Calu3 (cell line): ENCODE measurements at regions not wholly inside any gene's neighbourhood (a gene's known extent, or its start where the extent isn't known, plus 50 kb on each side); places are given as distances from the start of the nearest gene placed in this dataset.

Experiments used
- BruUV-seq: library from RNA; stranded (reverse); fragments of 400-500 nt; replicated peaks from 2 replicates; lab custom pipeline; 2021; lab: Mats Ljungman, UMichigan
- CTCF ChIA-PET: fragments of 300-600 bp; sonication (Branson Sonifier 250); formaldehyde crosslinking; loops from one replicate; lab custom pipeline; 2022; ENCODE audit warnings: antibody characterized with exemption; lab: Charles Lee
- DNase-seq: peaks from one replicate; pipeline ENCODE4 v3.0.0; 2022
- H3K27ac Mint-ChIP-seq: one replicate; pipeline ENCODE4 v1.8.0; 2022; ENCODE audit warnings: mixed read lengths; ENCODE audit not compliant: unreplicated experiment
- H3K27me3 Mint-ChIP-seq: one replicate; pipeline ENCODE4 v1.8.0; 2022; ENCODE audit warnings: mixed read lengths; ENCODE audit not compliant: unreplicated experiment
- H3K36me3 Mint-ChIP-seq: one replicate; pipeline ENCODE4 v1.8.0; 2022; ENCODE audit warnings: mild to moderate bottlenecking, moderate library complexity, mixed read lengths; ENCODE audit not compliant: insufficient read depth, unreplicated experiment
- H3K4me1 Mint-ChIP-seq: one replicate; pipeline ENCODE4 v1.8.0; 2022; ENCODE audit warnings: mild to moderate bottlenecking, low read depth, mixed read lengths; ENCODE audit not compliant: unreplicated experiment
- H3K4me3 Mint-ChIP-seq: one replicate; pipeline ENCODE4 v1.8.0; 2022; ENCODE audit warnings: mild to moderate bottlenecking, low read depth, moderate library complexity, mixed read lengths; ENCODE audit not compliant: unreplicated experiment
- H3K9me3 Mint-ChIP-seq: one replicate; pipeline ENCODE4 v1.8.0; 2022; ENCODE audit warnings: low read depth, mixed read lengths; ENCODE audit not compliant: unreplicated experiment
- CTCF ChIP-seq: fragments of 200-600 bp; IDR thresholded peaks from one replicate; pipeline ENCODE4 v1.8.0; 2022; ENCODE audit warnings: antibody characterized with exemption; ENCODE audit not compliant: unreplicated experiment
- intact Hi-C: fragments of 100-400 bp; cut with micrococcal nuclease; formaldehyde crosslinking; loops from one replicate; pipeline ENCODE4 v1.10.0; 2022; ENCODE audit not compliant: unreplicated experiment

DNA sequence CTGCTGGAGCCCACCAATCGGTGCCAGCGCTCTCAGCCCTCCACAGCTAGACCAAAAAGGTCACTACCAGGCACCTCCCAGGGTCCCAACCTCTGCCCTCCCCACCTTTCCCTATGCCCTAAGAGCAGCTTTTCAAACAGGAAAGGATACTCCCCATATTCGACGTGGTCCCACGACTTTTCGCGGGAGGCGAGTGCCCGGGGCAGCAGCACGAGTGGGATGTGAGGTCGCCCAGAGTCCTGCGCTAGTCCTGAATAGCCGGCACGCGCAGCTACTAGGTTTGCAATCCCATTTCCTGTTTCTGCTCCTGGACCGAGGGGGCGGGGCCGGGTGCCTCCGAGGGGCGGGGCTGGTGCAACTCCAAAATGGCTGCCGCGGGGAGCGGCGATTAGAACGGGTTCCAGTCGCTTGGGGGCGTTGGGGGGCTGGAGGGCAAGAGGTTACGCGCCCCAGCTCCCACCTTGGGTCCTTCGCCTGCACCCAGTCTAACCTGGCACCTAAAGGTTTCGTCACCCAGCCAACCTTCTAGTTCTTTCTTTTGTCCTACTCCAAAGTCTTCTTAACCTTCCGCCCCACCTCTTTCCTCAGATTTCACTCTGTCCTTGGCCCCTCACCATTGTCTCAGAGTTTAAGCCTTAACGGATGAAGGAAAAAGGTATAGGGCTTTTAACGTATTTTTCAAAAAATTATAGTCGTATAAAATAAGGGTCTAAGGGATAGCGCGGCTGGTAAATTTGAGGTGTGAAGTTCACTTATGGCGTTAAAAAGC is 85.0 kb upstream of the TENT5D start:
- Mint-ChIP-seq H3K4me3 (no peak overlapping the region), H3K36me3 (no peaks in the 10 kb centered on the region), H3K4me1 (no peaks in the 10 kb centered on the region), H3K27ac (no peak overlapping the region), H3K27me3 (no peaks in the 10 kb centered on the region), H3K9me3 (peaks cover 4% of the 10 kb centered on the region)
- no peak for DNase-seq
- CTCF ChIA-PET: no interaction called here
- TF ChIP-seq CTCF: no peak
- BruUV-seq: no TSS peak
- intact Hi-C loops: no loop called here

DNA sequence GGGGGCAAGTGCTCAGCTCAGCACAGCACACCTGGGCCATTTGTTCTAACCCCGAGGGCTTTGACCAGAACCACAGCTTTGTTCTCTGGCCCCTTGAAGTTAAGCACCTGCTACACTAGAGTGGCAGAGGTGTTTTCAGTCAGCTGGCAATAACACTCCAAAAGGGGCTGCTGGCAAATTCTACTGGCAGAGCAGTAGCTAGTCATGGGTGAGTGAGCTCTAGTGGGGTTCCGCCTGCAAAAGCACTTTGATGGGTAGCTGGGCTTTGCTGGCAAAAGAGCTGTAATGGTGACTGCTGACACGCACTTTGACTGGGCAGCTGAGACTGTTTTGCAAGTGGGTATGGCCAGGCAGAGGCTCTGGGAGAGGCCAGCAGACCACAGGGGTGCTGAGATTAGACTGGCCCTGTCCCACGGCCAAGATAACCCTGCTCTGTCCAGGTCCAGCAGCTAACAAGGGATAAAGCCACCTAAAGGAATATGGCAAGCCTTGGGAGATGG is 65.2 kb upstream of the TENT5D start:
- Mint-ChIP-seq H3K4me1 (no peaks in the 10 kb centered on the region), H3K27me3 (no peaks in the 10 kb centered on the region), H3K9me3 (peaks cover 11% of the 10 kb centered on the region), H3K27ac (no peak overlapping the region), H3K4me3 (no peak overlapping the region), H3K36me3 (no peaks in the 10 kb centered on the region)
- intact Hi-C loops: no loop called here
- DNase-seq: no peak
- no TSS peak for BruUV-seq
- no peak for TF ChIP-seq CTCF
- CTCF ChIA-PET: no interaction called here
